ENCODE measurements at regions not wholly inside any gene's neighbourhood (a gene's known extent, or its start where the extent isn't known, plus 50 kb on each side); places are given as distances from the start of the nearest gene placed in this dataset.

- TF ChIP-seq CTCF (IDR thresholded peaks at IDR 0.05) (no peak), EP300 (IDR thresholded peaks at IDR 0.05) (no peak), POLR2AphosphoS5 (IDR thresholded peaks at IDR 0.05) (no peak), POLR2A (IDR thresholded peaks at IDR 0.05) (no peak)
These were observed 945.6 kb downstream of the MCTP2 start for GRCh38 chr15:95176794-95177577.

Measured in suprapubic skin (tissue), 4 donors.